ENCODE measurements at regions not wholly inside any gene's neighbourhood (a gene's known extent, or its start where the extent isn't known, plus 50 kb on each side); places are given as distances from the start of the nearest gene placed in this dataset.

DNA sequence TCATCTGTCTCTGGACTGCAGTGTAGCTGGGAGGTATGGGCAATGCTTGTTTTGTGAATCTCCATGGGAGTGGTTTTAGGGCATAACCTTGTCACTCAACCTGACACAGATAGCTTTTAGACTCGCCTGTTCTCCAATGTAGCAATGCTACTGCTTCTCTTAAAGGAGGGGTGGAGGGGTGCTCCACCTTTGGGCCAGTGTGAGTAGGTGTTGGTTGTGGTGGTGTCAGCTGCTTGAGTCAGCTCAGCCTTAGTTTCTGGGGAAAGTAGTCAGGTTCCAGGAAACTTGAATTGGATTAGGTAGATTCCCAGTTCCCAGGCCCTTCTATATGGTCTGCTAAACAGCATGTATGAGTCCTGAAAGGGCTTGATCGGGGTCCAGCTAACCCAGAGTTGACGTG is 91.1 kb upstream of the PLPPR1 start:
- intact Hi-C loops (cut with micrococcal nuclease; ENCODE audit: unreplicated experiment) (no loop called here), in situ Hi-C loops (cut with HindIII; ENCODE audit: low pct_unique_long_range_greater_than_20kb, low sequenced_read_pairs) (no loop called here)
- Histone ChIP-seq H3K27me3 (ENCODE audit: control insufficient read depth, insufficient read depth, low read length) (no peaks in the 10 kb centered on the region), H3K36me3 (ENCODE audit: control insufficient read depth, insufficient read depth, low read length) (no peaks in the 10 kb centered on the region), H3K4me3 (ENCODE audit: low read depth in 2 of 2, low read length in 2 of 2) (no peak overlapping the region), H3K4me1 (ENCODE audit: control insufficient read depth, insufficient read depth, low read length) (no peaks in the 10 kb centered on the region), H3K9me3 (ENCODE audit: control insufficient read depth, insufficient read depth, low read depth, low read length) (no peaks in the 10 kb centered on the region), H3K27ac (ENCODE audit: low read length) (no peak overlapping the region)
- POLR2A ChIA-PET, result no interaction called here
- no TSS peak for BruUV-seq (replicated peaks)
- ATAC-seq (no peak), DNase-seq (ENCODE audit: low read depth, low spot score) (no peak)
- CTCF ChIA-PET, result no interaction called here
- no peak for TF ChIP-seq TCF7L2 (IDR thresholded peaks at IDR 0.05; ENCODE audit: low read depth, low read length)
- TF ChIP-seq SIN3A (IDR thresholded peaks at IDR 0.05; ENCODE audit: borderline replicate concordance, insufficient read depth, low read depth, low read length), result no peak
- TF ChIP-seq, protein P1, sequence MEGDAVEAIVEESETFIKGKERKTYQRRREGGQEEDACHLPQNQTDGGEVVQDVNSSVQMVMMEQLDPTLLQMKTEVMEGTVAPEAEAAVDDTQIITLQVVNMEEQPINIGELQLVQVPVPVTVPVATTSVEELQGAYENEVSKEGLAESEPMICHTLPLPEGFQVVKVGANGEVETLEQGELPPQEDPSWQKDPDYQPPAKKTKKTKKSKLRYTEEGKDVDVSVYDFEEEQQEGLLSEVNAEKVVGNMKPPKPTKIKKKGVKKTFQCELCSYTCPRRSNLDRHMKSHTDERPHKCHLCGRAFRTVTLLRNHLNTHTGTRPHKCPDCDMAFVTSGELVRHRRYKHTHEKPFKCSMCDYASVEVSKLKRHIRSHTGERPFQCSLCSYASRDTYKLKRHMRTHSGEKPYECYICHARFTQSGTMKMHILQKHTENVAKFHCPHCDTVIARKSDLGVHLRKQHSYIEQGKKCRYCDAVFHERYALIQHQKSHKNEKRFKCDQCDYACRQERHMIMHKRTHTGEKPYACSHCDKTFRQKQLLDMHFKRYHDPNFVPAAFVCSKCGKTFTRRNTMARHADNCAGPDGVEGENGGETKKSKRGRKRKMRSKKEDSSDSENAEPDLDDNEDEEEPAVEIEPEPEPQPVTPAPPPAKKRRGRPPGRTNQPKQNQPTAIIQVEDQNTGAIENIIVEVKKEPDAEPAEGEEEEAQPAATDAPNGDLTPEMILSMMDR (IDR thresholded peaks at IDR 0.05), result no peak

- Histone ChIP-seq H3K36me3 (ENCODE audit: control insufficient read depth, insufficient read depth, low read length) (no peaks in the 10 kb centered on the region), H3K27me3 (ENCODE audit: control insufficient read depth, insufficient read depth, low read length) (no peaks in the 10 kb centered on the region), H3K27ac (ENCODE audit: low read length) (no peak overlapping the region), H3K9me3 (ENCODE audit: control insufficient read depth, insufficient read depth, low read depth, low read length) (no peaks in the 10 kb centered on the region), H3K4me3 (ENCODE audit: low read depth in 2 of 2, low read length in 2 of 2) (no peak overlapping the region), H3K4me1 (ENCODE audit: control insufficient read depth, insufficient read depth, low read length) (no peaks in the 10 kb centered on the region)
- CTCF ChIA-PET, result no interaction called here
- POLR2A ChIA-PET, result no interaction called here
- DNase-seq (ENCODE audit: low read depth, low spot score), result no peak
- TF ChIP-seq TCF7L2 (IDR thresholded peaks at IDR 0.05; ENCODE audit: low read depth, low read length) (no peak), POLR2AphosphoS5 (IDR thresholded peaks at IDR 0.05; ENCODE audit: low read depth, low read length) (no peak), SIN3A (IDR thresholded peaks at IDR 0.05; ENCODE audit: borderline replicate concordance, insufficient read depth, low read depth, low read length) (no peak)
- TF ChIP-seq, protein P1 (IDR thresholded peaks at IDR 0.05), result no peak
- TF ChIP-seq, protein P2, sequence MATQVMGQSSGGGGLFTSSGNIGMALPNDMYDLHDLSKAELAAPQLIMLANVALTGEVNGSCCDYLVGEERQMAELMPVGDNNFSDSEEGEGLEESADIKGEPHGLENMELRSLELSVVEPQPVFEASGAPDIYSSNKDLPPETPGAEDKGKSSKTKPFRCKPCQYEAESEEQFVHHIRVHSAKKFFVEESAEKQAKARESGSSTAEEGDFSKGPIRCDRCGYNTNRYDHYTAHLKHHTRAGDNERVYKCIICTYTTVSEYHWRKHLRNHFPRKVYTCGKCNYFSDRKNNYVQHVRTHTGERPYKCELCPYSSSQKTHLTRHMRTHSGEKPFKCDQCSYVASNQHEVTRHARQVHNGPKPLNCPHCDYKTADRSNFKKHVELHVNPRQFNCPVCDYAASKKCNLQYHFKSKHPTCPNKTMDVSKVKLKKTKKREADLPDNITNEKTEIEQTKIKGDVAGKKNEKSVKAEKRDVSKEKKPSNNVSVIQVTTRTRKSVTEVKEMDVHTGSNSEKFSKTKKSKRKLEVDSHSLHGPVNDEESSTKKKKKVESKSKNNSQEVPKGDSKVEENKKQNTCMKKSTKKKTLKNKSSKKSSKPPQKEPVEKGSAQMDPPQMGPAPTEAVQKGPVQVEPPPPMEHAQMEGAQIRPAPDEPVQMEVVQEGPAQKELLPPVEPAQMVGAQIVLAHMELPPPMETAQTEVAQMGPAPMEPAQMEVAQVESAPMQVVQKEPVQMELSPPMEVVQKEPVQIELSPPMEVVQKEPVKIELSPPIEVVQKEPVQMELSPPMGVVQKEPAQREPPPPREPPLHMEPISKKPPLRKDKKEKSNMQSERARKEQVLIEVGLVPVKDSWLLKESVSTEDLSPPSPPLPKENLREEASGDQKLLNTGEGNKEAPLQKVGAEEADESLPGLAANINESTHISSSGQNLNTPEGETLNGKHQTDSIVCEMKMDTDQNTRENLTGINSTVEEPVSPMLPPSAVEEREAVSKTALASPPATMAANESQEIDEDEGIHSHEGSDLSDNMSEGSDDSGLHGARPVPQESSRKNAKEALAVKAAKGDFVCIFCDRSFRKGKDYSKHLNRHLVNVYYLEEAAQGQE (IDR thresholded peaks at IDR 0.05; ENCODE audit: insufficient read depth in 1 of 2, low read depth in 2 of 2, low read length in 1 of 2), result no peak
- BruUV-seq (replicated peaks), result no TSS peak
- in situ Hi-C loops (cut with HindIII; ENCODE audit: low pct_unique_long_range_greater_than_20kb, low sequenced_read_pairs), result no loop called here
- intact Hi-C loops (cut with micrococcal nuclease; ENCODE audit: unreplicated experiment), result no loop called here
- ATAC-seq, result no peak
These were observed 90.0 kb upstream of the PLPPR1 start for GRCh38 chr9:100938507-100938906.

- POLR2A ChIA-PET, result no interaction called here
- TF ChIP-seq, protein P1 (IDR thresholded peaks at IDR 0.05), result no peak
- TF ChIP-seq SIN3A (IDR thresholded peaks at IDR 0.05; ENCODE audit: borderline replicate concordance, insufficient read depth, low read depth, low read length) (no peak), TCF7L2 (IDR thresholded peaks at IDR 0.05; ENCODE audit: low read depth, low read length) (no peak), POLR2AphosphoS5 (IDR thresholded peaks at IDR 0.05; ENCODE audit: low read depth, low read length) (no peak)
- TF ChIP-seq, protein P2 (IDR thresholded peaks at IDR 0.05; ENCODE audit: insufficient read depth in 1 of 2, low read depth in 2 of 2, low read length in 1 of 2), result no peak
- H3K9me3 ChIP-seq (ENCODE audit: control insufficient read depth, insufficient read depth, low read depth, low read length), result no peaks in the 10 kb centered on the region
- no peaks in the 10 kb centered on the region for H3K27me3 ChIP-seq (ENCODE audit: control insufficient read depth, insufficient read depth, low read length)
- no TSS peak for BruUV-seq (replicated peaks)
- in situ Hi-C loops (cut with HindIII; ENCODE audit: low pct_unique_long_range_greater_than_20kb, low sequenced_read_pairs) (no loop called here), intact Hi-C loops (cut with micrococcal nuclease; ENCODE audit: unreplicated experiment) (no loop called here)
- no peak overlapping the region for H3K27ac ChIP-seq (ENCODE audit: low read length)
- H3K4me3 ChIP-seq (ENCODE audit: low read depth in 2 of 2, low read length in 2 of 2), result no peak overlapping the region
- ATAC-seq, result no peak
- no peak for DNase-seq (ENCODE audit: low read depth, low spot score)
- no peaks in the 10 kb centered on the region for H3K4me1 ChIP-seq (ENCODE audit: control insufficient read depth, insufficient read depth, low read length)
- no peaks in the 10 kb centered on the region for H3K36me3 ChIP-seq (ENCODE audit: control insufficient read depth, insufficient read depth, low read length)
- CTCF ChIA-PET, result no interaction called here
These were observed 88.9 kb upstream of the PLPPR1 start for GRCh38 chr9:100939636-100940035.

Measured in Panc1 (cell line).